NCI-H146 treated with DMSO at 0.1 percent for 48 hours (cell line): ENCODE measurements at regions not wholly inside any gene's neighbourhood (a gene's known extent, or its start where the extent isn't known, plus 50 kb on each side); places are given as distances from the start of the nearest gene placed in this dataset.

Experiments
- DNase-seq: peaks from one replicate; lab custom pipeline; 2025; ENCODE audit not compliant: unreplicated experiment; lab: John Stamatoyannopoulos, UW

DNA sequence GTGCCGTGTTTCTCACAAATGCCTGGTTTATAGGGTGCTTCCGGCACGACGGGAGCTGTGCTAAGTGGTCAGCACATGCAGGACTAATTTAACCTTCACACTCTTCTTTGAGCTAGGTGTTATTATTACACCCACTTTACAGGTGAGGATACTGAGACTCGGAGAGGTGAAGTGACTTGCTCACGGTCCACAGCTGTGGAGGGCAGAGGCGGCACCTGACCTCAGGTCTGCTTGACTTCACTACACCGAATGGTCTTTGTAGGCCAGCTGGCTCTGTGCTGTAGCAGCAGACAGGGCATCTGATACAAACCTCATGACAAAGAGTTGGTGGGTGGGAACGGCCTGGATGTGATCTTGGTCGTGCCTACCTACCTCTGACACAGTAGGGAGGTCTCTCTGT lies 102.0 kb upstream of the BOD1 start:
- no peak for DNase-seq

GRCh38 chr5:173719731-173720082 lies 103.3 kb upstream of the BOD1 start:
- peak; percentile 81 for DNase-seq

- no peak for DNase-seq
These were observed 104.0 kb upstream of the BOD1 start for GRCh38 chr5:173720286-173720952.

GRCh38 chr5:173720953-173721600 lies 104.6 kb upstream of the BOD1 start:
- no peak for DNase-seq

DNA sequence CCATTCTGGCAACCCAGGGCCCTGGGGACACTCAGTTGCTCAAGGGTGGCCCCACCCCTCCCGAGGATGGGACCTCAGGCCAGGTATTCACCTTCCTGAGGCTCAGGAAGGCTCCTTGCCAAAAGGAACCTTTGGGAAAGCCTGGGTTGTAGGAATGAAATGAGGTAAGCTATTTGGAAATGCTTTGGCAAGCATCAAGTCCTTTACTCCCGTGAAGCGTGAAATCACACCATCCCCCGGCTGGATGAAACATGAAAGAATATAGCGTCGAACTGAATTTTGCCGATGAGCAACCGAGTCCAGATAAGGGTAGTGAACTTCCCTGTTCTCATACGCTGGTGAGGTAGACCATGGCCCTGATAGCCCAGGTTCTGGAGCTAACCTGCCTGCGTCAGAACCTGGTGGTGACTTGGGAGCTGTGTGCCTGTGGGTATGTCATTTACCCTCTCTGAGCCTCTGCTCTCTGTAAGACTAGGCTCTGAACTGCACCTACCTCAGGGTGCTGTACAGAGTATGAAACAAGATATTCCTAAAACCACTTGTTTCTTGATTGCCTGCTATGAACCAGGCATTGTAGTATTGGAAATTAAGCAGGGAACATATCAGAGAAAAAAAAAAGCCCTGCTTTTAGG lies 105.3 kb upstream of the BOD1 start:
- DNase-seq, result no peak

- DNase-seq, result no peak
These were observed 110.6 kb upstream of the BOD1 start for GRCh38 chr5:173726846-173727557.

DNA sequence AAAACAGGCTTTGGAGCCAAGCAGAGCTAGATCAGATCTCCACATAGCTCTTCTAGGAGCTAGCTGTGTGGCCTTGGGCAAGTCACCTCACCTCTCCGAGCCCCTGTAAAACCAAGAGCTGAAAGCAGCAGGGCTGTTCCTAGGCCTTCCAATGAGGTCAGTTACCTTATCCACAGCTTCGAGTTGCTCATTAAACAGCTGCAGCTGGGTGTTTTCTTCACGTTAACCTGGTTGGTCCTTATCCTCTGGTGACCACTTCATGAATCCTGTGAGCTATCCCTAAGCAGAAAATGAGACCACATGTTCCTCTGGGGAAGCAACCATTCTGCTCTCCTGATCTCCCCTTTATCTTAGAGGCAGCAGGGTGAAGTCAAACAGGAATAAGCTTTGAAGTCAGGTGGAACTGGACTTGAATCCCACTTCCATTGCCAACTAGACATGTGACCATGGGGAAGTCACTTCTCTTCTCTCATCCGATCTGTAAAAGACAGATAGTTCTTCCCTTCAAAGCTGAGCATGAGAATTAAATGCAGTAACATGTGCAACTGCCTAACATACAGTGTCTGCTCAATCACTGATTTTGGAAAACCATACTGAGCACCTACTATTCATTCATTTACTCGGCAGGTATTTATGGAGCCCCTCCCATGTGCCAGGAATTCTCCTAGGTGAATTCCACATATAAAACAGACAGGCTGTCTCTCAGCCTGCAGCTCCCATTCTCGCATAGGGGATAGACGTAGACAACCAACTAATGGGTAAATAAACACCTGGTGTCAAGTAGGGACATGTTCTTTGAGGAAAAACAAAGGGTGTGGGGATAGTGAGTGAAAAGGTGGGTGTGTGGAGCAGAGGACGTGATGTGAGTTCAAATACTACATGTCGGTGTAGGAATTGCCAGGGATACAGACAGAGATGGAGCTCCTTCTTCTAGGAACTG lies 111.7 kb upstream of the BOD1 start:
- no peak for DNase-seq

GRCh38 chr5:173729079-173729765 lies 112.8 kb upstream of the BOD1 start:
- no peak for DNase-seq

DNA sequence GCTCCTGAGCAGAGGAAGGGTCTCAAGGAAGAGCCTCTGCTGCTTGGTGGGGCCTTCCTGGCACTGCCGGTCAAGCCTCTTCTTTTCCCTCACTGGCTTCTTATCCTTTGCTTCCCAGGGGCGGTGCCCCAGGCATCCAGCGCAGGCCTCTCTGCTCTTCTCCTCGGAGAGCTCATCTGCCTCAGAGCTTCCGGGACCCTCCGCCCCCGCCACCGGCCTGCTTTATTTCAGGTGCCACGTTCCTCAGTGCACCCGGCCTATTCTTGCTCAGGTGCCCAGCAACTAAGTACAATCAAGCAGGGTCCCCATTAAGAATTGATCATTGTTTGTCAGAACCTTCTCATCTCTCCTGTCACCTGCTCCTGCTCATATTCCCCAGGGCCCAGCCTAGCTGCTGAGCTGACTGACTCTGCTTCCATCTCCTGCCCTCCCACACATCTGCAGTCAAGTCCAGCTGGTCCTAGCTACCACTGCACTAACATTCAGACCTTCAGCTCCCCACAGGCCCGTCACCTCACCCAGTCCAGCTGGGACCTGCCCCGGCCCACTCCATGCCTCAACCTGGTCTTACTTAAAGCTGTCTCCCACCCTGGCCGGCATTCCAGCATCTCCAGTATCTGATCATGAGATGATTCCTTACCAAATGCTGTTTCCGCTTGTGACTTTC lies 114.3 kb upstream of the BOD1 start:
- no peak for DNase-seq

- no peak for DNase-seq
These were observed 116.6 kb upstream of the BOD1 start for GRCh38 chr5:173733021-173733420.

DNA sequence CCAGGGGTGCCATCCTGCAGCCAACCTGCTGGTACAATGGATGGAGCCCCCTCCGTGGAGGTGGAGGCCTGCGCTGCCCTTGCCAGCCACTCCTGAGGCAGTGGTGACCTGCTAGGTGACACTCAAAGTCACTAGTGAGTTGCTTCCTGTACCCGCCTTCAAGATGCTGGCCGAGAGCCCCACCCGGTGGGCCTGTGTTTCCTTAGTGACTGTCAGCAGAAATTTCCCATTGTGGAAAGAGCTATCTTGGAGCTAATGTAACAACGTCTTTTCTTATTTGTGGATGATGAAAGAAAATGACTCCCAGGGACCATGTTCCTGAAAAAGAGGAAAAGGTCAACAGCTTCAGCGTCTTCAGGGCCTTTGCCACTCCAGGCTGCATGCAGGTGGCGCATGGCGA lies 117.0 kb upstream of the BOD1 start:
- DNase-seq, result no peak

DNA sequence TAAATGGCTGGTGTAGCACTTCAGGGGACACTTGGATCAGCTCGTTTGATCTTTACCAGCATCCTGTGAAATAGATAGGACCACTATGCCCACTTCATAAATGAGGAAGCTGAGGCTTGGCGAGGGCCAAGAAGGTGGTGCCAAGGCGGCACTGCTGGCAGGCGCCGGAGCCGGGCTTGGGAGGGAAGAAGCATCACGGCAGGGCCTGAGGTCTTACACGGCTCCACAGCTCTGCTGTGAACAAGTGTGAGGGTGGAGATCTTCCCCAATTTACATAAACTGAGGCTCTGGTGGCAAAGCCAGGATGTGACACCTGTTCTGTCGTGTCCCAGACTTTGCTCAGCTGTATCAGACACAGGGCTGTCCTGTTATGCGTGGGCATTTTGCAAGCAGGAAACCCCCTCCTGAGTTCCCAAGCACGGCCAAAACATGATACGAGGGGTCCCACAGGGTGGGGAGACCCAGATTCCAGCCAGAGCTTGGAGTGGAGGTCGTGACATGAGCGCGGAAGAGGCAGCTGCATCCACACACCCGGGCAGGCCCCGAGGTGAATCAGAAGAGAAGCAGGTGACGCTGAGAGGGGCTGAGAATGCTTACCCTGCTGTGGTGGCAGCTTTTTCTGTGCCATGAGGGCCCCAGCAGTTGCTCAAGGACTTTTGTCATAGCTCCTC lies 117.5 kb upstream of the BOD1 start:
- no peak for DNase-seq

DNA sequence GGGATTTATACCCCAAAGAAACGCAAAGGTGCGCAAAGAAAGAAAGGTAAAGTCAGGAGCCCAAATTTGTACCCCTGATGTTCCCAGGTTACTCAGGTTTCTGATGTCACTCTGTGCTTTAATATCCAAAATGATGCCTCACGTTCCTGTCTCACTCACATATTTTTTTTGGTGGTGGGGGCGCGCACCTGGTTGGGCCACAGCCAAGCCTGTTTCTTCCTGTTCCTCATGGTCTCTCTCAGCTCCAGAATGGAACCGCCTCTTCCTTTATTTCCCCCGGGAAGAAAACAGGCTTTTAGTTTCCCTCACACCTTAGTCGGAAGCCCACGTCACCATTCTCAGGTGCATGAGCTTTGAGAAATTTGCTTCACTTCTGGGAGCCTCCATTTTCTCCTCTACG lies 118.3 kb upstream of the BOD1 start:
- no peak for DNase-seq

- DNase-seq, result no peak
These were observed 118.7 kb upstream of the BOD1 start for GRCh38 chr5:173735184-173735583.

- no peak for DNase-seq
These were observed 119.2 kb upstream of the BOD1 start for GRCh38 chr5:173735691-173736090.

- DNase-seq, result no peak
These were observed 119.9 kb upstream of the BOD1 start for GRCh38 chr5:173736374-173736773.

DNA sequence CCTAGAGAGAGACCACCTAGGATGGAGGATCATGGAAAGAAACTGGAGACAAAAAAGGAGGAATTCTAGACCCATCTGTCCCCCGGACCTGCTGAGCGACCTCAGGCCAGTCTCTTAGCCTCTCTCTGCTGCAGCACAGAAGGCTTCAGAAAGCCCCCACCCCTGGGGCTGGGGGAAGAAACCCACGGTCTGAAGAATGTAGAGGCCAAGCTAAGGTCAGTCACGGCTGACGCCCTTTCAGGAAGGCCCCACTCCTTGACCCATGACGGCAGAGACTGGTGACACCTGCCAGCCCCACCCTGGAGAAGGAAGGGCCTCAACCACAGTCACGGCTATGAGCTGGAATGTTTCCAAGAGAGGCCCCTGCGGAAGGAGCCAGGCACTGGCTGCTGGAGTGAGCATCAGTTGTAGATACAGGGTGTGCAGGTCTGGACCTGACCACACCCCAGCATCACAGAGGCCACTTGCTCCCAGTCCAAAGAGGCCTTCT lies 120.5 kb upstream of the BOD1 start:
- DNase-seq, result no peak

- no peak for DNase-seq
These were observed 123.3 kb upstream of the BOD1 start for GRCh38 chr5:173739741-173740140.

DNA sequence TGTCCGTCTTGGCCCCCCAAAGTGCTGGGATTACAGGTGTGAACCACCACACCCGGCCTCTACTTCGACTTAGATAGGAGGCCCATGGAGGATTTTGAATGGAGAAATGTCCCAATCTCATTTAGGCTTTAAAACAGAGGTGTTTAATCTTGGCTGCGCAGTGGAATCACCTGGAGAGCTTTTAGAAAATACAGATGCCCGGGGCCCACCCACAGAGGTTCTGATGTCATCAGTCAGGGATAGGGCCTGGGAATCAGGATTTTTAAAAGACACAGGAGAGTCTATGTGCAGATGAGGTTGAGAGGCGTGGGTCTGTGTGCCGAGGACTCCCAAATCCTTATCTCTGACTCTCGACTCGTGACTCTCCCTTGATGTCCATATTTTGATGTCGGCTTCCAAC lies 124.0 kb upstream of the BOD1 start:
- no peak for DNase-seq
